GM18858 (cell line): ENCODE measurements at regions not wholly inside any gene's neighbourhood (a gene's known extent, or its start where the extent isn't known, plus 50 kb on each side); places are given as distances from the start of the nearest gene placed in this dataset.
A peak's percentile ranks its signal among the peaks of the same experiment; 100 is the strongest.
"Not testable (repeated sequence)": the region's sequence is repeated elsewhere in the genome, so short reads cannot be mapped to it uniquely, and the experiment has no call there.

Experiments
- ATAC-seq: cut with Tn5 transposase; IDR thresholded peaks from one replicate; pipeline ENCODE4 v1.9.1; 2021; ENCODE audit not compliant: unreplicated experiment

GRCh38 chr7:55261386-55261770 lies 103.8 kb upstream of the LANCL2 start:
- ATAC-seq = no peak

GRCh38 chr7:55265328-55265727 lies 99.8 kb upstream of the LANCL2 start:
- not testable (repeated sequence) for ATAC-seq

GRCh38 chr7:55265836-55266642 lies 99.1 kb upstream of the LANCL2 start:
- no peak for ATAC-seq

DNA sequence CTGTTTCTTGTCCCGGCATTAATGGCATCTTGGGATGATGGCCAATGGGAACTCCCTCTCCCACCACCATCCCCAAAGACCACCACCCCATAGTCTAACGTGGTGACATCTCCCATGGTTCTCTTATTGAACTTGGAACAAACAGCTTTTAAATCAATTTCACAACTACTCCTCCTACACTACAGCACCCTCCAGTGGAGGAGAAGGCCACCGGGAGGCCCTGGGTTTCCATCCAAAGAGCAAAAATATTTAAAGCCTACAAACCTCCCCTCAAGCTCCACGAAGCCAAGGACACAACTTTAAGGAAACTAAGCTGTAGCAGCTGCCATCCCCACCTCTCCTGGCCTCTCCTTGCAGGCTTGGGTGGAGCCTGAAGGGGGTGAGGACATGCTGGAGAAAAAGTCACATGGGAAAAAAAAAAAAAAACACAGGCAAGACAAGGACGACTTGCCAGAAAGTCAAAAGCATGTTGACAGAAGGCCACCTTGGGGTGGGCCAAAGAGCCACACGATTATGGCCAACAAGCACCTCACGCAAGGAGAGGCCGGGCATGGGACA lies 94.0 kb upstream of the LANCL2 start:
- ATAC-seq = no peak

DNA sequence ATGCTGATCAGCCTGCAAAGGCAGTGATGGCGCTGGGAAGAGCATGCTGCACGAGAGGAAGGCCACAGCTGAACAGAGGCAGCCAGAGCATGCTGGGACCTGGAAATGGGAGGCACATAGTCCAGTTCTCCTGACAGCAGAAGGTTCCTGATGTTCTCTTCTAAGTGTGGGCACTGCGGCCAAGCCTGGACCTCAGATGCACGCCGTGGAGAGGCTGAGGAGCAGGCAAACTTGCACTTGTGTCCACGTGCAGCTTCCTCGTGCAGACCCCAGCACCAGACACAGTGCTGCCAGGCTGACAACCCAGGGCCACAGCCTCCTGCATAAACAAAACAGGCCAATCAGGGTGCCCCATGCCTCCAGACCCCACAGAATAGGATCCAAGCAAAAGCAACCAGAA lies 93.5 kb upstream of the LANCL2 start:
- ATAC-seq = no peak

DNA sequence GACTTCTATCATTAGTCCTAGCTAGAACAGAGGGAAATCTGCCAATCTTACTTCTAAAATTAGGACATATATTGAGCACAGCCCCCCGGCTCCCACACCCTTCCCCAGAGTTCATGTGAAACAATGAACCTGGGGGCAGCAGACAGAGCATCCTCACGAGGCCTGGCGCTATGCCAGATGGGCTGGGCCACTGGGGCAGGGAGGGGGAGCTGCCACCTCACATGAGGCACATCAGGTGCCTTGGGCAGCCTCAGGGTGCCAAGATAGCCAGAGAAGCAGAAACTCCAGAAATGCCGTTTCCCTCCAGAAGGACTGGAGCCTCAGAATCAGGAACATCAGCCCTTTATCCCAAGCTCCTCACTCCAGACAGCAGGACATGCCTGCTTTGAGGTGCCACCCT lies 92.8 kb upstream of the LANCL2 start:
- no peak for ATAC-seq

DNA sequence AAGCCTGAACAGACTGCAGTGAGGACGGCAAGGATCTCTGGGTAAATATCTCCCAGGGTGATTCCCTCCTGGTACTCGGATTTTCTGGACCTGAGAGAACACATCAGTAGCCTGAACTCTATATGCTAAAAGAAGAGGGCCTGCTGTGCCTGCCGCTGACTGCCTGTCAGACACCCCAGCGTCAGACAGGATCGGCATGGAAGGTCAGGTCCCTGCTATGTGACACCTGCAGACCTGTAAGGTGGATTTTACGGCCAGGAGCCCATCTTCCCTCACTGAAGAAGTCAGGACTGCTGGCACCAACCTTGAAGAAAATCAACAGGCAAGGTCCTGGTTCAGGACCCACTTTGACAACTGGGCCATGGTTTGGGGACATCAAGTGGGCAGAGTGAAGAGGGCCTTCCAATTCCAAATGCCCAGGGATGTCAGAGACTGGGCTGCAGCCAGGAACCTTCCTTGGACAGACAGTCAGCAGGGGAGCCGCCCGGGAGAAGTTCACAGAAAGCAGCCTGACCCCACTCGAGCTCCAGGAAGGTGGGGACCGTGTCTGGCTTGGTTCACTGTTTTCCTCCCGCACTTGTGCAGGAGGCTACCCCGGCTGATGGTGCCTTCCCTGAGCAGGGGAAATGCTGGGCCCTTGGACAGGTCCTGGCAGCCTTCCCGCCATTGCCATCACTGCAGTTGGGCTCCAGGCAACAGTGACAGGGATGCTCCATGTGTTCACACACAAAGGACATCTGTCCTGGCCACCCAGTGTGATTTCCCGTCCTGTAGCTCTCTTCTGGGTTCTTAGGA lies 91.8 kb upstream of the LANCL2 start:
- no peak for ATAC-seq

- ATAC-seq = no peak
Observed at GRCh38 chr7:55274156-55274555, 91.0 kb upstream of the LANCL2 start.

DNA sequence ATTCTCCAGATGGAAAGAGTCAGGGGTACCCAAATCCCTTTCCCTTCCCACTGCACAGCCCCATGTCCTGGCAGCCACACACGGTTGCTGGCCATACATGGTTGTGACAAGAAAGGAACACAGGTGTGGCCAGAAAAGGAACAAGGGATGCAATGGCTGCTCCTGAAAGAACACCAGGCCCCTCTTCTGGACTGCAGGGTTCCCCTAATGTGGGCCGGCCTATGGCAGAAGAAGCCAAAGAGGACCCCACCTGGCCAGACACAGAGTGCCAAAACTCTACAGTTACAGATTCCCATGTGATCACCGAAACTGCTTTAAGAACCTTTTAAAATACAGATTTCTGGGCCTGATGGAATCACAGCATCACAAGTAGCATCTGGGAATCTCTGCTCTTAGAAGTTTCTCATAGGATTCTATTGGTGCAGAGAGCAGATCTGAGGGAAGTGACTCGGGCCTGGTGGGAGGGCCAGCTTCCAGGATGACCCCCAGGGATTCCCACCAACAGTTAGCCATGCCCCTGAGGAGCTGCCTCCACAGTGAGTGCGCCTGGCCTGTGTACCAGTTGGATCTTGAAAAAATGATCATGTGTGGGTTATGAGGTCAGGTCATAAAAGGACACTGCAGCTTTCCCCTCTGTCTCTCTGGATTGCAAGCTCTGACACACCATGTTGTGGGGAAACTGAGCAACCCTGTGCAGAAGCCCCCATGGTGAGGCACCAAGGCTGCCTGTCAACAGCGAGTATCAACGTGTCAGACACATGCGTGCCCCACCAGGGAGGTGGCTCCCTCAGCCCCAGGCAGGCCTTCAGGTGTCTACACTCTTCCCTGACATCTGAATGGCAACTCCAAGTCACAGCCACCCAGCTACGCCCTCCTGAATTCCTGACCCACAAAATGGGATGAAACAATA lies 89.6 kb upstream of the LANCL2 start:
- no peak for ATAC-seq

DNA sequence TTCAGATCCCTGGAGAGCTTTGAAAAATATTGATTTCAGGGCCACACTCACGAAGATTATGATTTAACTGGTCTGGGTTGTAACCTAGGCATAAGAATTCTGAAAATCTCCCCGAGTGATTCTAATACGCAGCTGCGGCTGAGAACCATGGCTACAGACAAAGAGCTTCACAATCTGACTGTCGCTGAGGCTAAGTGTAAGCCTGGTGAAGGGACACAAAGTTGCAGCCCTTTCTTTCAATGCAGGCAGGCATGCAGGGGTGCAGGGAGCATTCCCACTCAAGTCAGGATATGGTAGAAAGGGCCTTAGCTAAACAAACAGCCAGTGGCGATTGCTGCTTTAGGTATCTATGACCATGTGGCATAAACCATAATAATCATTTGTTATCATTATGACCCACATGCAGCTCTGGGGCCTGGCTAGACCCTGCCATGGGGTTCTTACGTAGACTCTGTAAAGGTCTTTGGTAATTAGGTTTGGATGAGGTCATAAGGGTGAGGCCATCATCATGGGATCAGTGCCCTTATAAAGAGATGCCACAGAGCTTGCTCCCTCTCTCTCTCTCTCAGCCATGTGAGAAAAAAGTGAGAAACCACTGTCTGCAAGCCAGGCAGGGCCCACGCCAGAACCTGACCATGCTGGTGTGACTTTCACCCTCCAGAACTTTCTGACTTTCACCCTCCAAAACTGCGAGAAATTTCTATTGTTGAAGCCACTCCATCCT lies 88.4 kb upstream of the LANCL2 start:
- ATAC-seq = no peak

DNA sequence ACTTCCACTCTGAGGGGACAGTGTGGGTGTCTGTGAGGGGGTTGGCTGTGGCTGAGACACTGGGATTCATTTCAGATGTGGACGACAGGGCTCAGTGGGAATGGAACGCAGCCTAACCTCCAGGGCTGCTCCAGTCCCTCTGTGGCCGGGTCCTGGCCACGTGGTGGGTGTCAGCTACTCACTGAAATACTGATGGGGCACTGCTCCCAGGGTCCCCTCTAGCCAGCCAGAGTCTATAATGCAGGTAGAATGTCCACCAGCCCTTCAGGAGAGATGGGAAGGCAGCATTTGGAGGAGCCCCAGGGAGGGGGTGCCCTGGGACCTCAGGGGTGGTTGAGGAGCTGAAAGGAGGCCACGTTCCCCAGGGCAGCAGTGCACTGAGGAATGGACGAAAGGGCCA lies 87.2 kb upstream of the LANCL2 start:
- no peak for ATAC-seq

GRCh38 chr7:55278321-55278720 lies 86.8 kb upstream of the LANCL2 start:
- no peak for ATAC-seq

GRCh38 chr7:55279080-55279845 lies 85.9 kb upstream of the LANCL2 start:
- no peak for ATAC-seq

DNA sequence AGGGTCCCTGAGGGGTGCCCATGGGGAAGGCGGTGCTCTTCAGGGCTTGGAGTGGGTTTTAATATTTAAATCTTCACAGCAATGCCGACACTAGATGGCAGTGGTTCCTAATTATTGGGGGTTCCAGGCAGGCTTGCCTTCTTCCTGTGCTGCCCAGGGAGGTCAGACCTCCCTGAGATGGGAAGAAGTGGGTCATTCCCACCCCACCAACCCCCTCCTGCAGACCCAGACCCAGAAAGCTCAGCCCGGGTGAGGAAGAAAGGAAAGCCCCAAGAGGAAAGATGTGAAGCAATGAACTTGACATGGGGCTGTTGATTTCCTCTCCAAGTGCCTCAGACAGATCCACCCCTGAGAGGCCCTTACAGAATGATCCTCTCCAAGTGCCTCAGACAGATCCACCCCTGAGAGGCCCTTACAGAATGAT lies 85.1 kb upstream of the LANCL2 start:
- peak; percentile 90 for ATAC-seq

DNA sequence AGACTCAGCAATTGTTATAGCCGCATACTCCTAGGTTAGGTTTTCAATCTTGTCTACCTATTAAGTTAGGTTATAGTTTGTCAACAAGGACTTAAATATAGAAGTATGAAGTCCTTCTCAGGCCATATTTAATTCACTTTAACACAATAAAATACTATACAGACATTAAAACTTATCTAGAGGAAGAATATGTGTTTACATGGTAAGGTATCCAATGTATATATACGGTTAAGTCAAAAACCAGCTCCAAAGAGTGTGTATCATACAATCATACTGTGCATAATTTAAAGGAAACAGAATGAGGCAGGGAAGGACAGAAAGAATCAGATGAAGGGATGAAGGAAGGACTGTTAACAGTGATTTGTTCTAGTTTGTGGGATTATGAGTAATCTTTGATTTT lies 79.5 kb upstream of the LANCL2 start:
- no peak for ATAC-seq

DNA sequence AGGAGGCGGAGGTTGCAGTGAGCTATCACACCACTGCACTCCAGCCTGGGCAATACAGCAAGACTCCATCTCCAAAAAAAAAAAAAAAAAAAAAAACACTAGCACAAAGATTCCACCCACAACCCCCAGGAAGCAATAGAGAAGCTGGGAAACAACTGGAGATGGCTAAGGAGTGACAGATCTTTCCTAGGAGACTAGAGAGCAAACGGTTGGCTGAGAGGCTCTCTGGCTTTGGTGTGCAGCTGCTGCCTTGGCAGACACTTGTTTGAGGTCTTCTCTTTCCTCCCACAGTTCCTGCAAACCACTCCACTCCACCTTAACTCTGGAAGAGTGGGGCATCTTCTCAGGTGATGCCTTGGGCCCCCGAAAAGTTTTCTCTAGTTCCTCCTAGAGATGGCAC lies 78.5 kb upstream of the LANCL2 start:
- ATAC-seq = no peak

DNA sequence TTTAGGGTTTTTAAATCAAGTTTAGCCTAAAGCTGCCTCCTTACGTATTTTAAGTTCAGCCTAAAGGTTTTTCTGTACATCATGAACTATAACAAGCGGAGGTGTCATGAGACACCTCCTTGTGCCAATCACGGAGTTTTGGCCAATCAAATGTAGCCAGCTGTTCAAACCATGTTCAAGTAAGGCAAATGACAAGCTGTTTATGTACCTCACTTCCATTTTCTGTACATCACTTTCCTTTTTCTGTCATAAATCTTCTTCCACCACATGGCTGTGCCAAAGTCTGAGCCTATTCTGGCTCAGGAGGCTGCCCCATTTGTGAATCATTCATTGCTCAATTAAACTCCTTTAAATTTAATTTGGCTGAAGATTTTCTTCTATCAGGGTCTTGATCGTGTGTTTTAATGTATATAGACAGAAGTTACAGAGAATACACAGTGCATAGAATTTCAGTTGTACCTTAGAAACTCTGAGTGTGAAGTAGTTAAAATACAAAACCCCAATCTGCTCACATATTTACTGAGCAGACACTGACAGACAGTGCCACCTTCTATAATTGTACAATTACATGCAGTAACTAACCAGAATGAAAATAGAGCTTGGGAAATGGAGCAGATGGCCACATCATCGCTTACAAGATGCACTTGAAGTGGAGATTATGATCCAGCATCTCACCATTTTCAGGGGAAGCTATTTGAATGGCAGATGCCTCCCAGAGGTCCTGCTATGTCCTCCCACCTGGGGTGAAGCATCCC lies 76.9 kb upstream of the LANCL2 start:
- ATAC-seq = no peak

DNA sequence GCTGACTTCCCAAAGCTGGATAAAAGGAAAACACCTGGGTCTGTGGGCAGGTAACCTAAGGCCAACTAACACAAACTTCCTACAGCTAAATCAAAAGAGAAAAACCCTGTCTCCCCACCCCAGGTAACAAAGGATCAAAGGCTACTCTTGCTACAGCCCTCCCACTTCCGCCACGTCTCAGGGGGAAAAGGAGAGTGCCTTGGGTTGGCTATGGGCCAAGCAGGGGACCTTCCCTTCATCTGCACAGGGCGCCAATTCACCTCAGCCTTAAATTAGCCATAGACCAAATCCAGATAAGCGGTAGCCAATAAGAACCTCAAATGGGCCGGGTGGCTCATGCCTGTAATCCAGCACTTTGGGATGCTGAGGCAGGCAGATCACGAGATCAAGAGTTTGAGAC lies 69.1 kb upstream of the LANCL2 start:
- ATAC-seq = no peak
